WTC11 (cell line): ENCODE measurements at regions not wholly inside any gene's neighbourhood (a gene's known extent, or its start where the extent isn't known, plus 50 kb on each side); places are given as distances from the start of the nearest gene placed in this dataset.

Source experiments
- ATAC-seq: fragments of 200-7000 bp; cut with Tn5 transposase; 2 replicates; pipeline ENCODE4 v1.10.0; 2021; ENCODE audit warnings: mild to moderate bottlenecking, moderate library complexity
- CTCF ChIA-PET: fragments of 300-600 bp; sonication (Branson Sonifier 250); formaldehyde crosslinking; loops from one replicate; lab custom pipeline; 2021; ENCODE audit warnings: antibody characterized with exemption; lab: Charles Lee
- POLR2A ChIA-PET: fragments of 350-600 bp; sonication (Branson Sonifier 250); formaldehyde crosslinking; loops from one replicate; lab custom pipeline; 2021; ENCODE audit warnings: antibody characterized with exemption; lab: Charles Lee
- DNase-seq: peaks from one replicate; pipeline ENCODE4 v3.0.0; 2021; ENCODE audit warnings: low spot score
- H3K27ac Mint-ChIP-seq: 2 replicates; pipeline ENCODE4 v1.8.0; 2021; ENCODE audit warnings: mixed read lengths
- H3K27me3 Mint-ChIP-seq: 2 replicates; pipeline ENCODE4 v1.8.0; 2021; ENCODE audit warnings: low read depth, mild to moderate bottlenecking, moderate library complexity, mixed read lengths
- H3K36me3 Mint-ChIP-seq: 2 replicates; pipeline ENCODE4 v1.8.0; 2021; ENCODE audit warnings: mixed read lengths
- H3K4me1 Mint-ChIP-seq: 2 replicates; pipeline ENCODE4 v1.8.0; 2022; ENCODE audit warnings: mixed read lengths
- H3K4me3 Mint-ChIP-seq: 2 replicates; pipeline ENCODE4 v1.8.0; 2021; ENCODE audit warnings: mild to moderate bottlenecking, moderate library complexity, mixed read lengths
- H3K9me3 Mint-ChIP-seq: 2 replicates; pipeline ENCODE4 v1.8.0; 2021; ENCODE audit warnings: mixed read lengths
- ATF6 ChIP-seq: sonication (generic); formaldehyde crosslinking; IDR thresholded peaks from 2 replicates; pipeline ENCODE4 v1.8.1; 2023; ENCODE audit warnings: mild to moderate bottlenecking, missing genetic modification reagents
- E2F1 ChIP-seq: sonication (generic); formaldehyde crosslinking; IDR thresholded peaks from 2 replicates; pipeline ENCODE4 v1.8.0; 2022; ENCODE audit warnings: mild to moderate bottlenecking, missing genetic modification reagents
- ELF4 ChIP-seq: sonication (generic); formaldehyde crosslinking; IDR thresholded peaks from 2 replicates; pipeline ENCODE4 v1.8.1; 2022; ENCODE audit warnings: low read depth, mild to moderate bottlenecking, moderate library complexity, missing genetic modification reagents
- FOXJ3 ChIP-seq: sonication (generic); formaldehyde crosslinking; IDR thresholded peaks from 2 replicates; pipeline ENCODE4 v1.9.0; 2021; ENCODE audit warnings: missing genetic modification reagents, mild to moderate bottlenecking, borderline replicate concordance
- FOXK1 ChIP-seq: sonication (generic); formaldehyde crosslinking; IDR thresholded peaks from 2 replicates; pipeline ENCODE4 v1.8.0; 2022; ENCODE audit warnings: mild to moderate bottlenecking, moderate library complexity, missing genetic modification reagents
- GABPB1 ChIP-seq: sonication (generic); formaldehyde crosslinking; IDR thresholded peaks from 2 replicates; pipeline ENCODE4 v1.8.1; 2023; ENCODE audit warnings: mild to moderate bottlenecking, missing genetic modification reagents
- HMGXB4 ChIP-seq: sonication (generic); formaldehyde crosslinking; IDR thresholded peaks from 2 replicates; pipeline ENCODE4 v1.8.1; 2023; ENCODE audit warnings: mild to moderate bottlenecking, moderate library complexity, missing genetic modification reagents
- IRF2 ChIP-seq: sonication (generic); formaldehyde crosslinking; IDR thresholded peaks from 2 replicates; pipeline ENCODE4 v1.8.0; 2022; ENCODE audit warnings: low read depth, missing genetic modification reagents, borderline replicate concordance
- NR1H2 ChIP-seq: sonication (generic); formaldehyde crosslinking; IDR thresholded peaks from 2 replicates; pipeline ENCODE4 v1.9.0; 2021; ENCODE audit warnings: mild to moderate bottlenecking, moderate library complexity, missing genetic modification reagents
- NR2C2 ChIP-seq: sonication (generic); formaldehyde crosslinking; IDR thresholded peaks from 2 replicates; pipeline ENCODE4 v1.8.0; 2022; ENCODE audit warnings: mild to moderate bottlenecking, missing genetic modification reagents
- NR3C1 ChIP-seq: sonication (generic); formaldehyde crosslinking; conservative IDR thresholded peaks from 2 replicates; pipeline ENCODE4 v1.8.1; 2023; ENCODE audit warnings: low read depth, mild to moderate bottlenecking, missing genetic modification reagents
- RELA ChIP-seq: sonication (generic); formaldehyde crosslinking; IDR thresholded peaks from 2 replicates; pipeline ENCODE4 v1.8.1; 2022; ENCODE audit warnings: missing genetic modification reagents, mild to moderate bottlenecking, borderline replicate concordance
- SMAD3 ChIP-seq: sonication (generic); formaldehyde crosslinking; IDR thresholded peaks from 2 replicates; pipeline ENCODE4 v1.8.0; 2022; ENCODE audit warnings: missing genetic modification reagents, mild to moderate bottlenecking, borderline replicate concordance
- SOX15 ChIP-seq: fragments of 250-450 bp; sonication (Bioruptor Pico); IDR thresholded peaks from 2 replicates; pipeline ENCODE4 v1.9.0; 2021; ENCODE audit warnings: mild to moderate bottlenecking
- ZBTB21 ChIP-seq: sonication (generic); formaldehyde crosslinking; IDR thresholded peaks from 2 replicates; pipeline ENCODE4 v1.8.1; 2023; ENCODE audit warnings: mild to moderate bottlenecking, missing genetic modification reagents, borderline replicate concordance
- ZNF232 ChIP-seq: sonication (generic); formaldehyde crosslinking; IDR thresholded peaks from 2 replicates; pipeline ENCODE4 v1.8.0; 2022; ENCODE audit warnings: mild to moderate bottlenecking, missing genetic modification reagents
- ZNF425 ChIP-seq: fragments of 250-450 bp; sonication (Bioruptor Pico); conservative IDR thresholded peaks from 2 replicates; pipeline ENCODE4 v1.9.0; 2021; ENCODE audit warnings: mild to moderate bottlenecking
- TF ChIP-seq, protein P1 (sequence below): sonication (generic); formaldehyde crosslinking; IDR thresholded peaks from 2 replicates; pipeline ENCODE4 v1.8.0; 2022; ENCODE audit warnings: mild to moderate bottlenecking, missing genetic modification reagents
- TF ChIP-seq, protein P2 (sequence below): fragments of 250-450 bp; sonication (Bioruptor Pico); IDR thresholded peaks from 2 replicates; pipeline ENCODE4 v1.9.0; 2021; ENCODE audit warnings: mild to moderate bottlenecking
- TF ChIP-seq, protein P3 (sequence below): fragments of 200-600 bp; IDR thresholded peaks from 2 replicates; pipeline ENCODE4 v1.8.0; 2022; ENCODE audit warnings: antibody characterized with exemption
- TF ChIP-seq, protein P4 (sequence below): sonication (generic); formaldehyde crosslinking; IDR thresholded peaks from 2 replicates; pipeline ENCODE4 v1.8.0; 2022; ENCODE audit warnings: mild to moderate bottlenecking, missing genetic modification reagents
- TF ChIP-seq, protein P5 (sequence below): fragments of 250-450 bp; sonication (Bioruptor Pico); IDR thresholded peaks from 2 replicates; pipeline ENCODE4 v2.1.2; 2022; ENCODE audit warnings: mild to moderate bottlenecking, moderate library complexity

GRCh38 chrX:99091459-99091858 lies 1318.6 kb downstream of the PCDH19 start:
- Mint-ChIP-seq H3K9me3 (peaks cover 16% of the 10 kb centered on the region), H3K27ac (no peak overlapping the region), H3K4me3 (no peak overlapping the region), H3K27me3 (no peaks in the 10 kb centered on the region), H3K36me3 (no peaks in the 10 kb centered on the region), H3K4me1 (no peaks in the 10 kb centered on the region; the same call in 1 of the 2 replicates)
- CTCF ChIA-PET, result no interaction called here
- POLR2A ChIA-PET, result no interaction called here
- DNase-seq (no peak), ATAC-seq (no peak)
- TF ChIP-seq IRF2 (CRISPR knock-in tag), result no peak
- TF ChIP-seq ZNF232 (CRISPR knock-in tag), result no peak
- no peak for TF ChIP-seq SOX15 (CRISPR knock-in tag)
- no peak for TF ChIP-seq ZBTB21 (CRISPR knock-in tag)
- TF ChIP-seq RELA (CRISPR knock-in tag), result no peak
- no peak for TF ChIP-seq FOXJ3 (CRISPR knock-in tag)
- TF ChIP-seq, protein P1, sequence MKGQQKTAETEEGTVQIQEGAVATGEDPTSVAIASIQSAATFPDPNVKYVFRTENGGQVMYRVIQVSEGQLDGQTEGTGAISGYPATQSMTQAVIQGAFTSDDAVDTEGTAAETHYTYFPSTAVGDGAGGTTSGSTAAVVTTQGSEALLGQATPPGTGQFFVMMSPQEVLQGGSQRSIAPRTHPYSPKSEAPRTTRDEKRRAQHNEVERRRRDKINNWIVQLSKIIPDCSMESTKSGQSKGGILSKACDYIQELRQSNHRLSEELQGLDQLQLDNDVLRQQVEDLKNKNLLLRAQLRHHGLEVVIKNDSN (CRISPR knock-in tag), result no peak
- TF ChIP-seq FOXK1, result no peak
- TF ChIP-seq E2F1 (CRISPR knock-in tag), result no peak
- TF ChIP-seq NR3C1 (CRISPR knock-in tag), result no peak
- TF ChIP-seq, protein P2, sequence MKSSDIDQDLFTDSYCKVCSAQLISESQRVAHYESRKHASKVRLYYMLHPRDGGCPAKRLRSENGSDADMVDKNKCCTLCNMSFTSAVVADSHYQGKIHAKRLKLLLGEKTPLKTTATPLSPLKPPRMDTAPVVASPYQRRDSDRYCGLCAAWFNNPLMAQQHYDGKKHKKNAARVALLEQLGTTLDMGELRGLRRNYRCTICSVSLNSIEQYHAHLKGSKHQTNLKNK (CRISPR knock-in tag), result no peak
- TF ChIP-seq HMGXB4 (CRISPR knock-in tag), result no peak
- TF ChIP-seq ZNF425 (CRISPR knock-in tag), result no peak
- no peak for TF ChIP-seq GABPB1 (CRISPR knock-in tag)
- no peak for TF ChIP-seq NR1H2
- TF ChIP-seq NR2C2 (CRISPR knock-in tag), result no peak
- TF ChIP-seq, protein P3, sequence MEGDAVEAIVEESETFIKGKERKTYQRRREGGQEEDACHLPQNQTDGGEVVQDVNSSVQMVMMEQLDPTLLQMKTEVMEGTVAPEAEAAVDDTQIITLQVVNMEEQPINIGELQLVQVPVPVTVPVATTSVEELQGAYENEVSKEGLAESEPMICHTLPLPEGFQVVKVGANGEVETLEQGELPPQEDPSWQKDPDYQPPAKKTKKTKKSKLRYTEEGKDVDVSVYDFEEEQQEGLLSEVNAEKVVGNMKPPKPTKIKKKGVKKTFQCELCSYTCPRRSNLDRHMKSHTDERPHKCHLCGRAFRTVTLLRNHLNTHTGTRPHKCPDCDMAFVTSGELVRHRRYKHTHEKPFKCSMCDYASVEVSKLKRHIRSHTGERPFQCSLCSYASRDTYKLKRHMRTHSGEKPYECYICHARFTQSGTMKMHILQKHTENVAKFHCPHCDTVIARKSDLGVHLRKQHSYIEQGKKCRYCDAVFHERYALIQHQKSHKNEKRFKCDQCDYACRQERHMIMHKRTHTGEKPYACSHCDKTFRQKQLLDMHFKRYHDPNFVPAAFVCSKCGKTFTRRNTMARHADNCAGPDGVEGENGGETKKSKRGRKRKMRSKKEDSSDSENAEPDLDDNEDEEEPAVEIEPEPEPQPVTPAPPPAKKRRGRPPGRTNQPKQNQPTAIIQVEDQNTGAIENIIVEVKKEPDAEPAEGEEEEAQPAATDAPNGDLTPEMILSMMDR, result no peak

DNA sequence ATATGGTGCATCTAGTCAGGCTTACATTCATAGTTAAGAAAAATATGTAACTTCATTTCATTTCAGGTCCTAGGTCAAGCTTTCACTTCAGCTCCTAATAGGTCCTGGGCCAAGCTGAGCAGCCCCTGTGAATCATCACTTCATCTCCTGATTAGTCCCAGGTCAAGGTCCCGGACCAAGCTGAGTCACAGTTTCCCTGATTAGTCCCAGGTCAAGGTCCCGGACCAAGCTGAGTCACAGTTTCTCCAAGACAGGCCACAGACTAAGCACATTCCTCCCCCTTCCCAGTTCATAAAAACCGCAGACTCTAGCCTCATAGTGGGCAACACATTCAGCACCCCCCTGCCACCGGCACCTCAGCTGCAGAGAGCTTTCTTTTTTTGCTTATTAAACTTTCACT lies 1331.8 kb downstream of the PCDH19 start:
- Mint-ChIP-seq H3K27me3 (no peaks in the 10 kb centered on the region), H3K27ac (no peak overlapping the region), H3K4me1 (no peaks in the 10 kb centered on the region), H3K4me3 (no peak overlapping the region), H3K9me3 (peaks cover 7% of the 10 kb centered on the region), H3K36me3 (peaks cover 6% of the 10 kb centered on the region; the same call in 1 of the 2 replicates)
- ATAC-seq (no peak), DNase-seq (no peak)
- POLR2A ChIA-PET, result no interaction called here
- CTCF ChIA-PET, result no interaction called here
- TF ChIP-seq, protein P4, sequence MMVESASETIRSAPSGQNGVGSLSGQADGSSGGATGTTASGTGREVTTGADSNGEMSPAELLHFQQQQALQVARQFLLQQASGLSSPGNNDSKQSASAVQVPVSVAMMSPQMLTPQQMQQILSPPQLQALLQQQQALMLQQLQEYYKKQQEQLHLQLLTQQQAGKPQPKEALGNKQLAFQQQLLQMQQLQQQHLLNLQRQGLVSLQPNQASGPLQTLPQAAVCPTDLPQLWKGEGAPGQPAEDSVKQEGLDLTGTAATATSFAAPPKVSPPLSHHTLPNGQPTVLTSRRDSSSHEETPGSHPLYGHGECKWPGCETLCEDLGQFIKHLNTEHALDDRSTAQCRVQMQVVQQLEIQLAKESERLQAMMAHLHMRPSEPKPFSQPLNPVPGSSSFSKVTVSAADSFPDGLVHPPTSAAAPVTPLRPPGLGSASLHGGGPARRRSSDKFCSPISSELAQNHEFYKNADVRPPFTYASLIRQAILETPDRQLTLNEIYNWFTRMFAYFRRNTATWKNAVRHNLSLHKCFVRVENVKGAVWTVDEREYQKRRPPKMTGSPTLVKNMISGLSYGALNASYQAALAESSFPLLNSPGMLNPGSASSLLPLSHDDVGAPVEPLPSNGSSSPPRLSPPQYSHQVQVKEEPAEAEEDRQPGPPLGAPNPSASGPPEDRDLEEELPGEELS (CRISPR knock-in tag), result no peak
- TF ChIP-seq ELF4, result no peak
- TF ChIP-seq SMAD3 (CRISPR knock-in tag), result no peak
- no peak for TF ChIP-seq ATF6 (CRISPR knock-in tag)
- TF ChIP-seq, protein P5, sequence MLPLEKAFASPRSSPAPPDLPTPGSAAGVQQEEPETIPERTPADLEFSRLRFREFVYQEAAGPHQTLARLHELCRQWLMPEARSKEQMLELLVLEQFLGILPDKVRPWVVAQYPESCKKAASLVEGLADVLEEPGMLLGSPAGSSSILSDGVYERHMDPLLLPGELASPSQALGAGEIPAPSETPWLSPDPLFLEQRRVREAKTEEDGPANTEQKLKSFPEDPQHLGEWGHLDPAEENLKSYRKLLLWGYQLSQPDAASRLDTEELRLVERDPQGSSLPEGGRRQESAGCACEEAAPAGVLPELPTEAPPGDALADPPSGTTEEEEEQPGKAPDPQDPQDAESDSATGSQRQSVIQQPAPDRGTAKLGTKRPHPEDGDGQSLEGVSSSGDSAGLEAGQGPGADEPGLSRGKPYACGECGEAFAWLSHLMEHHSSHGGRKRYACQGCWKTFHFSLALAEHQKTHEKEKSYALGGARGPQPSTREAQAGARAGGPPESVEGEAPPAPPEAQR (CRISPR knock-in tag), result no peak
